ENCODE measurements at regions not wholly inside any gene's neighbourhood (a gene's known extent, or its start where the extent isn't known, plus 50 kb on each side); places are given as distances from the start of the nearest gene placed in this dataset.

DNA sequence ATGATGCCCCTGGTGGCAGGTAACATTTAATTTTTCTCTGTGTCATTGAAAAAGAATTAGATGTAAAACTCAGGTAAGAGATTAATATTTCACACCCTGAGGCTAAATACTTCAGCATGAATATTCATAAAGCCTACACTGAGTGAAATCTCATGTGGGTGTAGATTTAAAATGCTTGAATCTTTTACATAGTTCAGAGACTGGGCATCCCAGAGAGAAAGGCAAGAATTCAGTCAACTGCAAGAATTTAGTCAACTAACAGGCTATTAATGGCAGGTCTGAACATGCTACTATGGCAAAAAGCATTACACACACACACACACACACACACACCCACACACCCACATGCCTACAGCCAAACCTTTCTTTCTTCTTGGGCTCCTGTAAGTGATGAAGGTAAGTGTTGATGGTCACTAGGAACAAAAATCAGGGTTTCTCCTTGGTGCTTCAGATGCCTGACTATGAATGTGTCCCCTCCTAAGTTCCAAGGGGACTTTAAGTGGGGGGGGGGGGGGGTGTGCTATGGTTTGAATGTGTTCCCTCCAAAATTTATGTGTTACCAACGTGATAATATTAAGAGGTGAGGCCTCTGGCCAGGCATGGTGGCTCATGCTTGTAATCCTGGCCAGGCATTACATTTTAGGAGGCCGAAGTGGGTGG, 63.7 kb upstream of the PSMD7 start:
- no peak for DNase-seq

- no peak for DNase-seq
Observed at GRCh38 chr16:74230126-74230525, 66.5 kb upstream of the PSMD7 start.

DNA sequence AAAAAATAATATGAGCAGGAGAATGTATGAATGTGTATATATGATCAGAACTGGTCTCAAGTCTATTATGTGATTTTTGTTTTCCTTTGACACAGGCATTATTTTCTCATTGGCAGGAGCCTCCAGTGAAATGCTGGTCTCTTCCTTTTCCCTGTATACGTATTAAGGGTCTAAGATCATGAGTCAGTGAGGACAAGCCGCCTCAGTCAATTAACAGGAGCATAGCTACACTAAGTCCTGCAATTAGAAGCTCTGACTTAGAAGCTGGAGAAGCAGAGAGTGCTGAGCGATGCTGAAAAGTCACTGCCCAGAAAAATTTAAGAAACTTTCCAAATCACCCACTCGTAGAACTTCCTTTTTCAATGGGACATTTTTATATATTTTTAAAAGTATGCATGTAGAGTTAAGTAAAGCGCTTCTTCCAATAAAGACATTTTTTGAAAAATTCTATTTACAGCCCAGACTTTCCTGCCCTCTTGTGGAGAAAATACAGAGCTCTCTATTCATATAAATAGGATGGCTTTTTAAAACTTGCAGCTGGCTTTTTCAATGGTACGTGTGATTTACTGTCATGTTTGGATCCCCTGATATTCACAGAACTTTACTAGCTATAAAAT, 70.2 kb upstream of the PSMD7 start:
- DNase-seq: peak; percentile 38 to 71 (median 54)

GRCh38 chr16:74224828-74225612, 71.6 kb upstream of the PSMD7 start:
- DNase-seq: peak; percentile 59 to 69 (median 65)

DNA sequence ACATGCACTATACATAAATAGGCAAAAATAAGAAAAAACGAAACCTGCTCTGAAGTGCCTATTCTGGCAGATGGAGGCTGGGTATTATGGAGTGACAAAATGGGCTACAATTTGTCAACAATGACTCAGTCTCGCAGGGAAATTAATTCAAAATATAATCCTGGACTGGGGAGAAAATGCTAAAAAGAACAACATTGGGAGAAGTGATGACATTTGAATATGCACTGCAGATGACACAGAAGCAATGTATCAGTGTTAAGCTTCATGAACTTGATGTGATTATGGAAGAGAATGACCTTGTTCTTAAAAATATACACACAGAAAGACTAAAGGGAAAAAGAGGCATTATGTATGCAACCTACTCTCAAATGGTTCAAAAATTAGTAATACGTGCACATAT, 74.8 kb upstream of the PSMD7 start:
- DNase-seq: no peak

DNA sequence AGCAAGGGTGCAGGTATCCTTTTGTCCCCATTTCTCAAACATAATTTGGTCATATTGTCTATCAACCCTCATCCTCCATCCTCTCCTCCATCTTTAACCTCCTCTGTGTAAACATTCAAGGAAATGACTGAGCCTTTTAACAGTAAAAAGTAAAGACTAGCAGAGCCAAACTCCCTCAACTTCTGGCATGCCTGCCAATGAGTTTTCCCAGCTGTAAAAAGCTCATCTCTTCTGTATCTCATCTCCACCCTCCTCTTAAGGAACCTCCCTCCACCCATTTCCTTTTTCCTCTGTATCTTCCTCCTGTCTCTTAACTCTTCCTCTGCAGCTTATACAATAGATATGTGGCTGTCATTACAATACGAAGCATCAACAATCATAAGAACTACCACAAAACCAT, 76.9 kb upstream of the PSMD7 start:
- peak in 2 of 3 donors; percentile 13 to 39 for DNase-seq

GRCh38 chr16:74218871-74219270, 77.7 kb upstream of the PSMD7 start:
- DNase-seq: no peak

DNA sequence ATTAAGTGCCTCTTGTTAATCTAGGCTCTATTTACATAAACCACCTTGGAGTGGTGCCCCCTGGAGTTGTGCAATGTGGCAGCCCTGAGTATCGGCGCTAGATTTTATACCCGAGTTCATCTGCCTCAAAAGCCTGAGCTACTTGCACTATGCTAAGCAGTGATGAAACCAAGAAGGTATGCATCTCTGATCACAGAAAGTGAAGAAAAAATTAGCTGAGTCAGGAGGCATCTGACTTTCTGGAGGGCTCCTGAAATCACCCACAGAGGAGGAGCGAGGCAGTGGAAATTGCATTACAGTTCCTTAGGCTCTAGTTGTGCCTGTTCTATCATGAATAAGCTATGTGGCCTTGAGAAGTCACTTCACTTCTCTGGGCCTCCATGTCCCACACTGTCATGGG, 80.3 kb upstream of the PSMD7 start:
- DNase-seq: peak in 1 of 3 donors; percentile 24

DNA sequence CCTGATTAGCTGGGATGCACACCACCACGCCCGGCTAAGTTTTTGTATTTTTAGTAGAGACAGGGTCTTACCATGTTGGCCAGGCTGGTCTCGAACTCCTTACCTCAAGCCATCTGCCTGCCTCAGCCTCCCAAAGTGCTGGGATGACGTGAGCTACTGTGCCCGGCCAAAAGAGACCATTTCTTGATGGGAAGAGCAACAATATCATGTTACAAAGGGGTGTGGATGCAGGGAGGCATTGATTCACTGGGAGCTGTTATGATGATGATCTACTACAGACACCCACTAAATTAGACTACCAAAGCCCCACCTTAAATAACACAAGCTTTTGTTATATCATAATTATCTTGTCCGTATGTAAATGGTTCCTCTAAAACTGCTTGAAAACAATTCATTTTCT, 81.4 kb upstream of the PSMD7 start:
- DNase-seq: no peak

DNA sequence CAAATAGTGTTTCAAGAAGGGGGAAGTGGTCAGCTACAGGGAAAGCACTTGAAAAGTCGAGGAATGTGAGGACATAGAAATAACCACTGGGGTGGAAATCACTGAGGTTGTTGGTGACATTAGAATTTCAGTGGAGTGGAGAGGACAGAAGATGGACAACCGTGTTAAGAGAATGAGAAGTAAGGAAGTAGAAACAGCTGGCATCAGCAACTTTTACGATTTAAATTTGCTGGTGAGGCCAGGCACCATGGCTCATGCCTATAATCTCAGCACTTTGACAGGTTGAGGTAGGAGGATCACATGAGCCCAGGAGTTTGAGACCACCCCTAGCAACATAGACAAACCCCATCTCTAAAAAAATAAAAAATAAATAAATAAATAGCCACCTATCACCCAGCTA, 83.2 kb upstream of the PSMD7 start:
- no peak for DNase-seq

DNA sequence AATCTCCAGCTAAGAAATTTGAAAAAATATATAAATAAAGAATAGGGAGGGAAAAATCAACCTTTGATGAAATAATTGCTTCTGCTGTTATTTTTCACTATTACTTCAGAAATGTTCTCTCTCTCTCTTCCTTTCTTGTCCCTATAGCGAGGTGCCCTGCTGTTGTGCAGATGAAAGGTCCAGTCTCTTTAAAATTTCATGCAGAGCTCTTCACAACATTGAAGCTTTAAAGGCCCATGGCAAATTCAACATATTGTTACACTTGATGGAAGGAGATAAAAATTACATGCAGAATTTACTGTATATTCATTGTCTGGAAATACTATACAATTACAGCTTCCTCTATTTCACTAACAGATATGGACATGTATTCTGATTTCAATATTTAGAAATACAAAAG, 86.4 kb upstream of the PSMD7 start:
- no peak for DNase-seq

DNA sequence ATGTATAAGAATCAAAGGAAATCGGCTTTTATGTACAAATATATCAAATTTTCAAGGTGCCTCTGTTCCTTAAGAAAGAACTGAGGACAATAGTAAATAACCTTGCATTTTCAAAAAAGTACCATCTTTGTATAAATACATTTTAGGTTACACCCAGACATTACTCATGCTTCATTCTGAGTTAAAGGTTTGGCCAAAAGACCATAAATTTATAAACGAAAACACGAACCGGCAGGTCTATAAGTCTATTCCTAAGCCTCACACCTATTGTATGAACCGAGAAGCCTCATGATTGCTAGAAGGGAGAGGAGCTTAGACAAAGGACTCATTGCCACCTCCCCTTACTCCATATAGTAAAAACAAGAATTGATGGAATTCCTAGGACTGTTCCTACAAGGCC, 94.6 kb upstream of the PSMD7 start:
- DNase-seq: no peak

DNA sequence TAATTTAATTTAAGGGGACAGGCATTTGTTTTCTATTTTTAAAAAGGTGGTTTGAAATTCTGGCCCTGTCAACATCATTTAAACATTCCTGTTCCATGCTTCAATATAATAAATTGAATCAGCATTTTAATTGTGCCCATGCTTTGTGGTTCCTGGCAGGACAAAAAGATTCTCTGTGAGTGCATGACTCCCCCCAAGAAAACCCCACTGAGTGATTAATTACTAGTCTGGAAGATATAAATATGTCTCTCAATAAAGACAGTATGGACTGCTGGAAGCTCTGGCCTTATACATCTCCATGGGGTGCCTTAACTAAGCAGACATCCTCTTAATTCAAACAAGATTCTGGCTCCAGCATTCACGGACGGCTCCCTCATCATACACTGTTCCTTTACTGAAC, 95.0 kb upstream of the PSMD7 start:
- peak in 1 of 3 donors; percentile 54 for DNase-seq

DNA sequence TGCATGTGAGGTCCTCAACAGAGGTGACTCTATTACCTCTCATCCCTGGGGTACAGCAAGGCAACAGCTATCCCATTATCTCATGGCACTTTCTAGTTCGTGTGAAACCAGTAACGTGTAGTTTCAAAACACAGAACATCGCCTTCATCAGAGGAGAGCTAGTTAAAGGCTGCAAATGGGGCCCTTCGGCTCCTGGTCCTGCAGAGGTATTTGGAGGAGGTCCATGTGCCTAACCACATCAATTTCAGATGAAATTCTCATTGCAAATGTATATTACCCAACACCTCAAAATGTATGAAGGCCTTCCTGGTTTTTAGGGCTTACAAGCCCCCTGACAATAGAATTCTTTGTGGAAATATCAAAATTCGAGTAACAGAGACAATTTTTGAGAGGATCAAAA, 95.7 kb upstream of the PSMD7 start:
- DNase-seq: no peak

DNA sequence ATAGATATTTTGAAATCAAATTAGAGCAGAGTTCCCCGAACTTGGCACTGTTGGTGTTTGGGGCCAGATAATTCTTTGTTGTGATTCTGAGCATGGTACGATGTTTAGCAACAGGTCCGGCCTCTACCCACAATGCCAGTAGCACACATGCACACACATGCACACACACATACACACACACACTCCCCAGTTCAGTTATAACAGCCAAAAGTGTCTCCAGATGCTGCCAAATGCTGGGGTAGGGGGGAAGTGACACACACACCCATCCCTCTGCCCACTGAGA, 96.8 kb upstream of the PSMD7 start:
- no peak for DNase-seq

GRCh38 chr16:74199066-74199841, 97.4 kb upstream of the PSMD7 start:
- DNase-seq: no peak

GRCh38 chr16:74192281-74192797, 104.3 kb upstream of the PSMD7 start:
- DNase-seq: no peak

DNA sequence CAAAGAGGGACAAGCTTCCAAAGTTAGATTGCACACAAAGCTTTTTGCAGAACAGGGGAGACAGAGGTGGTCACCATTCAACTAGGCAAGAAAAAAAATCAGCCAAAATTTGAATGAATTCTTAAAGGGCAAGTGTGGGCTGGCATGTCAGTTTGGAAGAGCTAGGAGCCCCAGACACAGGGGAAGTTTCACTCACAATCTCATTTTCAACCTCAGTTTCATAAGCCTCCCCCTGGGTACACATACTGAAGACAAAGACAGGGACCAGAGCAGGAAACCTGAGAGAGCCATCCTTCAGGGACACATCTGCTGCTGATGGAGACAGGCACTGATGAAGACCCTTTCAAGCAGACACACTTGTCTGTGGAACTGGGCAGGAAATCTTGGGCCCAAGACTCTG, 106.3 kb upstream of the PSMD7 start:
- no peak for DNase-seq

- no peak for DNase-seq
Observed at GRCh38 chr16:74188856-74189255, 107.8 kb upstream of the PSMD7 start.

- peak; percentile 61 to 87 (median 85) for DNase-seq
Observed at GRCh38 chr16:74186561-74186971, 110.0 kb upstream of the PSMD7 start.

DNA sequence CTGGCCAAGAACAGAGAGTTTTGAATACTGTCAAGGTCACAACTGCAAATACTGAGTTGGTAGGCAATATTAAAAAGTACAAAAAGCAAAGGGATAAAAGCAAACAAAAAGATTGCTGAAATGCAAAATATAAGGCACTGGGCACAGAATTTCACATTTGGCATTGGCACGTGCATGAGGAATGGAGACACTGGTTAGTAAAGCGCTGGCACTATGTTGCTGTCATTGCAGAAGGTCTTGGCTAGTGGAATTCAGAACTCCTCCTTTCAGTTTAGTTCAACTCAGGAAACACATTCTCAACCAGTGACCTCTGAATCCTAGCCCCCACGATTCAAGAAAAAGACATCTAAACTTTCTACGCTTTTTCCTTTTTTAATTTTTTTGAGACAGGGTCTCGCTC, 111.8 kb upstream of the PSMD7 start:
- DNase-seq: no peak

DNA sequence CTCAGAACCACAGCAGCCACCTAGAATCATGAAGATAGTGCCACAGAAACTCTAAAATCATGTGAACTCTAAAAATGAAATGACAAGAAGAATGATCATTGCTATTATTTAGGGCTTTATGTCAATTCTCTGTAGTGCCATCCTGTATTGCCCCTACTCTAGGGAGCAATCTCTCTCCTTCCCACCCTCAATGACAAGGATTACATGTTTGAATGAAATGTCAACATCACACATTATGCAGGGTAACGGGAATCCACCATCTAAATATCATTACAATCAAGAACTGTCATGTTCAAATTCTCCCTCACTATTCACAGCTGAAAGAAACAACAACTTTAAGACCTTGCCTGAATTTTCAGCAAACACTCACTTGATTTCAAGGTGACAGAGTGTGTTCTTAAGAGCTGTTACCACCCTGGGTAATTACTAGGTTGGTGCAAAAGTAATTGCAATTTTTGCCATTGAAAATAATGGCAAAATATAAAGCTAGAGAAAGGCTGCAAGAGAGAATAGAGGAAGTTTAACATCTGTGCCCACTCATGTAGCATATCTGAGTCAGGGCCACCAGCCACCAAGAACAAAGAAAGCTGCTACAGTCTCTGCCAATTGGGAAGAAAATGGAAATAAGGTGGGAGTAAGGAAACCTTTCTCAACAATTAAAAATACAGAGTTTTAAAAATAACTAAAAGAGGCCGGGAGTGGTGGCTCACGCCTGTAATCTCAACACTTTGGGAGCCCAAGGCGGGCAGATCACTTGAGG, 112.8 kb upstream of the PSMD7 start:
- no peak for DNase-seq

Measured in muscle of back (tissue), 3 donors.